ENCODE measurements at regions not wholly inside any gene's neighbourhood (a gene's known extent, or its start where the extent isn't known, plus 50 kb on each side); places are given as distances from the start of the nearest gene placed in this dataset.
"Not testable (repeated sequence)": the region's sequence is repeated elsewhere in the genome, so short reads cannot be mapped to it uniquely, and the experiment has no call there.

DNA sequence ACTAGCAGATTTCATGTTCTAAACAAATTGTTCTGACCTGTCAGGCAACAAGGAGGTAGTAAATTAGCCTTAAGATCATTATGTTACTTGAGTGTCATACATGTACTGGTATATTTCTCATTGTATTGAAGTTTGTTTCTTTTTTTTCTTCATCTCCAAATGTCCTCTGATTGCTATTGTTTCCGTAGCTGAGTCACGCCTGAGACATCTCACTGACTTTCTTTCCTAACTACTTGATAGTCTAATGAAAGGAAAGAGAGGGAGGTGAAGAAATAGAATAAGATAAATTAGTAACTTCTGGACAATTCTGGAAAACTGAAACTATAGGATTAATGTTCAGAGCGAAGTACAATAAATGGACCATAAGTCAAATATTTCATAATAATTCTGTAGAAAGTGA lies 1049.9 kb downstream of the TSN start:
- Mint-ChIP-seq H3K4me1 (no peaks in the 10 kb centered on the region), H3K36me3 (ENCODE audit: low read depth) (no peaks in the 10 kb centered on the region), H3K4me3 (no peak overlapping the region), H3K27ac (ENCODE audit: unreplicated experiment) (no peak overlapping the region), H3K27me3 (ENCODE audit: low read depth) (no peaks in the 10 kb centered on the region), H3K9me3 (peaks cover 10% of the 10 kb centered on the region)
- DNase-seq (ENCODE audit: low read depth, low spot score), result no peak
- TF ChIP-seq, protein P1, sequence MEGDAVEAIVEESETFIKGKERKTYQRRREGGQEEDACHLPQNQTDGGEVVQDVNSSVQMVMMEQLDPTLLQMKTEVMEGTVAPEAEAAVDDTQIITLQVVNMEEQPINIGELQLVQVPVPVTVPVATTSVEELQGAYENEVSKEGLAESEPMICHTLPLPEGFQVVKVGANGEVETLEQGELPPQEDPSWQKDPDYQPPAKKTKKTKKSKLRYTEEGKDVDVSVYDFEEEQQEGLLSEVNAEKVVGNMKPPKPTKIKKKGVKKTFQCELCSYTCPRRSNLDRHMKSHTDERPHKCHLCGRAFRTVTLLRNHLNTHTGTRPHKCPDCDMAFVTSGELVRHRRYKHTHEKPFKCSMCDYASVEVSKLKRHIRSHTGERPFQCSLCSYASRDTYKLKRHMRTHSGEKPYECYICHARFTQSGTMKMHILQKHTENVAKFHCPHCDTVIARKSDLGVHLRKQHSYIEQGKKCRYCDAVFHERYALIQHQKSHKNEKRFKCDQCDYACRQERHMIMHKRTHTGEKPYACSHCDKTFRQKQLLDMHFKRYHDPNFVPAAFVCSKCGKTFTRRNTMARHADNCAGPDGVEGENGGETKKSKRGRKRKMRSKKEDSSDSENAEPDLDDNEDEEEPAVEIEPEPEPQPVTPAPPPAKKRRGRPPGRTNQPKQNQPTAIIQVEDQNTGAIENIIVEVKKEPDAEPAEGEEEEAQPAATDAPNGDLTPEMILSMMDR (conservative IDR thresholded peaks at IDR 0.05), result no peak

DNA sequence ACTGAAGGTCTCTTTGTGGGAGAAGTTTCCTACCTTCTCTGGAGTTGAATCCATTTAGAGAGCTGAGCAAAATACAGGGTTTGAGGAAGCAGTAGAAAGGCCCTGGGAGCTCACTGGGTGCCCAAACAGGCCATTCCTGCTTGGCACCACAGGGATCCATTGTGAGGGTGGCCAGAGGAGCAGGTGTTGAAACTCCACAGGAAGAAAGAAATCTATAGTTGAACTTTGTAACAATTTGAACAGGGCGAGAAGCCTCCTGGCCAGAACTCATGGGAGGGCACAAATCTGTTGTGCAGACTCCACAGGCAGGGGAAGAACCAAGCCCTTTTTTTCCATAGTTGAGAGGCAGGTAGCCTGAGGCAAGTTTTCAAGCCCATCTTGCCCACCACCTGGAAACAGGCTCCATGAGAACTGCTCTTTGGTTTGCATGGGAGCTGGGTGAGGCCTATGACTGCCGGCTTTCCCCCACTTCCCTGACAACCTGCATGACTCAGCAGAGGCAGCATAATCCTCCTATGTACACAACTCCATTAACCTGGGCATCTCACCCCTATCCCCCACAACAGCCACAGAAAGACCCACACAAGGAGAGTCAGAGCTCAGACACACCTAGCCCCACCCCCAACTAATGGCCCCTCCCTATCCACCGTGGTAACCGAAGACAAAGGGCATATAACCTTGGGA lies 1053.0 kb downstream of the TSN start:
- no peaks in the 10 kb centered on the region for H3K4me1 Mint-ChIP-seq
- TF ChIP-seq, protein P1 (conservative IDR thresholded peaks at IDR 0.05), result no peak
- no peaks in the 10 kb centered on the region for H3K27me3 Mint-ChIP-seq (ENCODE audit: low read depth)
- H3K9me3 Mint-ChIP-seq, result peaks cover 20% of the 10 kb centered on the region
- H3K36me3 Mint-ChIP-seq (ENCODE audit: low read depth), result peaks cover 2% of the 10 kb centered on the region
- no peak overlapping the region for H3K4me3 Mint-ChIP-seq
- DNase-seq (ENCODE audit: low read depth, low spot score), result no peak
- H3K27ac Mint-ChIP-seq (ENCODE audit: unreplicated experiment), result no peak overlapping the region

DNA sequence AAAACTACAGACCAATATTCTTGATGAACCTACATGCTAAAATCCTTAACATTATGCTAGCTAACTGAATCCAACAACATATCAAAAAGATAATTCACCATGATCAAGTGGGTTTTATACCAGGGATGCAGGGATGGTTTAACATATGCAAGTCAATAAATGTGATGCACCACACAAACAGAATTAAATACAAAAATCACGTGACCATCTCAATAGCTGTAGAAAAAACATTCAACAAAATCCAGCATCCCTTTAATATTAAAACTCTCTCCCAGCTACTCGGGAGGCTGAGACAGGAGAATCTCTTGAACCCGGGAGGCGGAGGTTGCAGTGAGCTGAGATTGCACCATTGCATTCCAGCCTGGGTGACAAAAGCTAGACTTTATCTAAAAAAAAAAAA lies 1056.8 kb downstream of the TSN start:
- not testable (repeated sequence) for H3K27me3 Mint-ChIP-seq (ENCODE audit: low read depth); H3K4me1 Mint-ChIP-seq
- peaks cover 15% of the 10 kb centered on the region for H3K9me3 Mint-ChIP-seq

DNA sequence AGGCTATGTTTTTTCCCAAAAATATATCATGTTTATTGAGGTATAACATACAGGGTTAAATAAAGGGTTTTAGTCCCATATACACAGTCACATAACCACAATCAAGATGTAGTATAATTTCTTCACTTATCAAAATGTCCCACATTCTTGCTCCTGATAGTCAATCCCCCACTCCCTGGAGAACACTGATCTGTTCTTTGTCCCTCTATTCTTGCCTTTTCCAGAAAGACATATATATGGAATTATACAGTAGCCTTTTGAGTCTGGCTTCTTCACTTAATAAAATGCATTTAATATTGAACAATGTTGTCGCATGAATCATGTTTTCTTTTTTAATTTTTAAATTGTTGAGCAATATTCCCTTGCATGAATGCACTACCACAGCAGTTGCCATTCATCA lies 1059.7 kb downstream of the TSN start:
- Mint-ChIP-seq H3K36me3 (ENCODE audit: low read depth) (peaks cover 2% of the 10 kb centered on the region), H3K9me3 (peaks cover 10% of the 10 kb centered on the region), H3K27ac (ENCODE audit: unreplicated experiment) (no peak overlapping the region), H3K27me3 (ENCODE audit: low read depth) (no peaks in the 10 kb centered on the region), H3K4me1 (no peaks in the 10 kb centered on the region), H3K4me3 (no peak overlapping the region)
- DNase-seq (ENCODE audit: low read depth, low spot score), result no peak
- TF ChIP-seq, protein P1 (conservative IDR thresholded peaks at IDR 0.05), result no peak

More for the DNA sequence above, 1056.8 kb downstream of the TSN start:
- not testable (repeated sequence) for H3K4me3 Mint-ChIP-seq; DNase-seq (ENCODE audit: low read depth, low spot score); H3K36me3 Mint-ChIP-seq (ENCODE audit: low read depth); H3K27ac Mint-ChIP-seq (ENCODE audit: unreplicated experiment)

DNA sequence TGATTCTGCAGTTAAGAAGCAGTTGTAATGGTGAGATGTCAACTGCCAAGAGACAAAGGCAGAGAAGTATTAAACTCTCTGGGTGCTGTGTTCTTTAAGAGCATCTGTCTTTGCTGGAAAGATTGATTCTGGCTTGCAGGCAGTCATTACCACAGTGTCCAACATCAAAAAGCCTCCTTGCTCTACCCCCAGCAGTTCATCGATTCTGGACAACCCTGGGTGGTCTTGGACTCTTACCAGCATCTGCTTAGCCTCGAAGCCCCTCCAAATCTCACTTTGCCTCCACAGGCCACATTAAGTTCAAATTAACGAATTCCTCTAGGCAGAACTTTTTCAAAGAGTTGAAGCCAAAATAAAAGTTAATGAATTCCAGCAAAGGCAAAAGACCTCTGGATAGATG lies 1061.4 kb downstream of the TSN start:
- H3K4me3 Mint-ChIP-seq, result no peak overlapping the region
- no peak for DNase-seq (ENCODE audit: low read depth, low spot score)
- peaks cover 3% of the 10 kb centered on the region for H3K4me1 Mint-ChIP-seq
- no peaks in the 10 kb centered on the region for H3K27me3 Mint-ChIP-seq (ENCODE audit: low read depth)
- H3K27ac Mint-ChIP-seq (ENCODE audit: unreplicated experiment), result no peak overlapping the region
- H3K9me3 Mint-ChIP-seq, result peaks cover 6% of the 10 kb centered on the region
- peaks cover 2% of the 10 kb centered on the region for H3K36me3 Mint-ChIP-seq (ENCODE audit: low read depth)
- TF ChIP-seq, protein P1 (conservative IDR thresholded peaks at IDR 0.05), result no peak

DNA sequence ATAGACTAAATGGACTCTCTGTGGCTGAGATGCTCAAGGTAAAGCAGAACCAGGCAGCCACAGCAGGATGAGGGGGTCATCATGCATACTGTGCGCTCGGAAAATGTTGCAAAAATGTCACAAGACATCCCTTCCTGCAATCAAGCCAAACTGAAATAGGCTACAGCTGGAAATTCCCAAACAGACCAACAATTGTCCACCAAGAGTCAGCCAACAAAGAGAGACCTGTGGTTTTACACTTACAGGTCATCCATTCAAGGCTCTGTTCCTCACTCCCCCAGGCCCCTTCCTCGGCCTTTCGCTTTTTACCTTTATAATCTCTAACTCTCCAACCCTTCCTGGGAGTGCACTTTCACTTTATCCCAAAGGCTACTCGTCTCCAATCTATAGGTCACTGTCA lies 1066.9 kb downstream of the TSN start:
- peaks cover 3% of the 10 kb centered on the region for H3K9me3 Mint-ChIP-seq
- TF ChIP-seq, protein P1 (conservative IDR thresholded peaks at IDR 0.05), result no peak
- no peak overlapping the region for H3K27ac Mint-ChIP-seq (ENCODE audit: unreplicated experiment)
- no peaks in the 10 kb centered on the region for H3K27me3 Mint-ChIP-seq (ENCODE audit: low read depth)
- DNase-seq (ENCODE audit: low read depth, low spot score), result no peak
- H3K4me3 Mint-ChIP-seq, result no peak overlapping the region
- H3K36me3 Mint-ChIP-seq (ENCODE audit: low read depth), result no peaks in the 10 kb centered on the region
- peaks cover 11% of the 10 kb centered on the region for H3K4me1 Mint-ChIP-seq

All from neural crest cell (in vitro differentiated cells).